Ovary (tissue), 3 donors: ENCODE measurements at regions not wholly inside any gene's neighbourhood (a gene's known extent, or its start where the extent isn't known, plus 50 kb on each side); places are given as distances from the start of the nearest gene placed in this dataset.

Experiments used
- CTCF ChIP-seq, 3 donors: fragments of 450-650 bp in 2 of 3; fragments of 200-600 bp in 1 of 3; IDR thresholded peaks; one replicate each; pipeline versions ENCODE4 v1.5.1 to v1.8.0; 2016 to 2022; ENCODE audit warnings: antibody characterized with exemption in 3 of 3, mild to moderate bottlenecking in 1 of 3
- EP300 ChIP-seq: sonication (generic); formaldehyde crosslinking; IDR thresholded peaks from one replicate; pipeline ENCODE4 v1.6.1; 2017; ENCODE audit warnings: antibody characterized with exemption
- donor health status: DM: no; HTN: no; CAD: no.

GRCh38 chr4:59945277-59945676 is 1254.8 kb upstream of the ADGRL3 start:
- TF ChIP-seq CTCF (IDR thresholded peaks at IDR 0.05): no peak
- TF ChIP-seq EP300: no peak
